Mesenteric fat pad (tissue), 1 donor: ENCODE measurements at regions not wholly inside any gene's neighbourhood (a gene's known extent, or its start where the extent isn't known, plus 50 kb on each side); places are given as distances from the start of the nearest gene placed in this dataset.

Experiments used
- DNase-seq: peaks from one replicate; pipeline ENCODE4 v3.0.0-alpha.2; 2020; ENCODE audit warnings: low spot score
- donor health status: DM: yes; HTN: yes; CAD: no.

- DNase-seq: no peak
Observed at GRCh38 chr12:65623507-65623906, 200.8 kb upstream of the HMGA2 start.

- DNase-seq: no peak
Observed at GRCh38 chr12:65624554-65625086, 199.7 kb upstream of the HMGA2 start.

GRCh38 chr12:65628061-65628460 lies 196.2 kb upstream of the HMGA2 start:
- no peak for DNase-seq

- no peak for DNase-seq
Observed at GRCh38 chr12:65630555-65630954, 193.7 kb upstream of the HMGA2 start.

- DNase-seq: no peak
Observed at GRCh38 chr12:65631621-65632111, 192.6 kb upstream of the HMGA2 start.

- no peak for DNase-seq
Observed at GRCh38 chr12:65632131-65632855, 192.0 kb upstream of the HMGA2 start.

GRCh38 chr12:65634061-65634460 lies 190.2 kb upstream of the HMGA2 start:
- no peak for DNase-seq

- DNase-seq: no peak
Observed at GRCh38 chr12:65634626-65635331, 189.5 kb upstream of the HMGA2 start.

- no peak for DNase-seq
Observed at GRCh38 chr12:65636436-65636835, 187.8 kb upstream of the HMGA2 start.

GRCh38 chr12:65637150-65637549 lies 187.1 kb upstream of the HMGA2 start:
- DNase-seq: no peak

GRCh38 chr12:65637774-65638173 lies 186.5 kb upstream of the HMGA2 start:
- DNase-seq: no peak

GRCh38 chr12:65638324-65638723 lies 186.0 kb upstream of the HMGA2 start:
- no peak for DNase-seq

- DNase-seq: no peak
Observed at GRCh38 chr12:65640489-65640901, 183.8 kb upstream of the HMGA2 start.

- no peak for DNase-seq
Observed at GRCh38 chr12:65642061-65642661, 182.1 kb upstream of the HMGA2 start.

GRCh38 chr12:65643171-65643570 lies 181.1 kb upstream of the HMGA2 start:
- no peak for DNase-seq

GRCh38 chr12:65643595-65644386 lies 180.5 kb upstream of the HMGA2 start:
- DNase-seq: no peak

- DNase-seq: no peak
Observed at GRCh38 chr12:65646127-65646643, 178.1 kb upstream of the HMGA2 start.

GRCh38 chr12:65647074-65647473 lies 177.2 kb upstream of the HMGA2 start:
- DNase-seq: no peak

- no peak for DNase-seq
Observed at GRCh38 chr12:65648461-65648860, 175.8 kb upstream of the HMGA2 start.

GRCh38 chr12:65649126-65649525 lies 175.2 kb upstream of the HMGA2 start:
- no peak for DNase-seq

- no peak for DNase-seq
Observed at GRCh38 chr12:65651060-65651459, 173.2 kb upstream of the HMGA2 start.
